B cell (primary cell): ENCODE measurements at regions not wholly inside any gene's neighbourhood (a gene's known extent, or its start where the extent isn't known, plus 50 kb on each side); places are given as distances from the start of the nearest gene placed in this dataset.

Experiments used
- ATAC-seq: fragments of 200-7000 bp; cut with Tn5 transposase; one replicate; pipeline ENCODE4 v1.10.0; 2021; ENCODE audit warnings: low read depth, mild to moderate bottlenecking, moderate number of reproducible peaks, moderate library complexity
- CTCF ChIA-PET: fragments of 350-600 bp; sonication (Branson Sonifier 250); formaldehyde crosslinking; loops from one replicate; lab custom pipeline; 2021; ENCODE audit warnings: antibody characterized with exemption, inconsistent platforms; lab: Charles Lee
- POLR2A ChIA-PET: fragments of 350-600 bp; sonication (Branson Sonifier 250); formaldehyde crosslinking; loops from one replicate; lab custom pipeline; 2021; ENCODE audit warnings: antibody characterized with exemption; lab: Charles Lee
- DNase-seq: peaks from one replicate; pipeline ENCODE4 v3.0.0; 2013
- H2AFZ ChIP-seq: 2 replicates; pipeline ENCODE4 v1.6.1; 2012; ENCODE audit warnings: mild to moderate bottlenecking, low read depth, low read length; ENCODE audit not compliant: insufficient read depth, poor library complexity, severe bottlenecking
- H3K27ac ChIP-seq, 2 donors: 1 replicate in 1 of 2; 2 replicates in 1 of 2; pipeline ENCODE4 v1.5.1; 2012 to 2013; ENCODE audit warnings: low read length in 2 of 2, mild to moderate bottlenecking in 2 of 2, moderate library complexity in 1 of 2
- H3K27me3 ChIP-seq, 4 experiments: fragments of 200-600 bp in 1 of 4; sonication (generic) in 1 of 4; replicated peaks in 1 of 4; 1 replicate in 2 of 4; 2 replicates in 2 of 4; pipeline versions ENCODE4 v1.6.1 to v1.7.0; 2013 to 2016; ENCODE audit warnings: low read length in 3 of 4, mild to moderate bottlenecking in 2 of 4, mixed read lengths in 1 of 4, moderate library complexity in 1 of 4; ENCODE audit not compliant: insufficient read depth in 4 of 4, control insufficient read depth in 3 of 4; ENCODE audit errors: control extremely low read depth in 1 of 4
- H3K36me3 ChIP-seq, 2 experiments: replicated peaks in 1 of 2; 1 replicate in 1 of 2; 2 replicates in 1 of 2; pipeline versions ENCODE4 v1.6.1 to v1.7.1; 2013; ENCODE audit warnings: low read length in 1 of 2; ENCODE audit not compliant: insufficient read depth in 2 of 2, control insufficient read depth in 1 of 2; ENCODE audit errors: control extremely low read depth in 1 of 2, extremely low read depth in 1 of 2
- H3K4me1 ChIP-seq, 2 donors: fragments of 200-600 bp in 1 of 2; sonication (generic) in 1 of 2; 1 replicate in 1 of 2; 2 replicates in 1 of 2; pipeline versions ENCODE4 v1.5.1 to v1.6.1; 2013 to 2017; ENCODE audit warnings: low read length in 2 of 2; ENCODE audit not compliant: control insufficient read depth in 2 of 2, insufficient read depth in 2 of 2
- H3K4me2 ChIP-seq: replicated peaks from 2 replicates; pipeline ENCODE3; 2012; ENCODE audit warnings: mild to moderate bottlenecking, low read depth, low read length; ENCODE audit not compliant: poor library complexity, severe bottlenecking
- H3K4me3 ChIP-seq, 5 experiments: fragments of 200-600 bp in 1 of 5; sonication (generic) in 1 of 5; 1 replicate in 3 of 5; 2 replicates in 2 of 5; pipeline versions ENCODE4 v1.5.1 to v1.7.0; 2011 to 2016; ENCODE audit warnings: low read length in 4 of 5, mild to moderate bottlenecking in 4 of 5, low read depth in 2 of 5, control low read depth in 1 of 5, moderate library complexity in 1 of 5; ENCODE audit not compliant: insufficient read depth in 1 of 5; ENCODE audit errors: control extremely low read depth in 1 of 5, extremely low read depth in 1 of 5
- H3K79me2 ChIP-seq: fragments of 200-600 bp; sonication (generic); one replicate; pipeline ENCODE4 v1.6.0; 2016; ENCODE audit warnings: low read length; ENCODE audit not compliant: control insufficient read depth, insufficient read depth
- H3K9ac ChIP-seq: fragments of 200-600 bp; sonication (generic); 2 replicates; pipeline ENCODE4 v1.6.1; 2017; ENCODE audit warnings: mild to moderate bottlenecking, low read length, moderate library complexity
- H3K9me3 ChIP-seq, 3 donors: one replicate each; pipeline versions ENCODE4 v1.6.1 to v1.7.1; 2013; ENCODE audit warnings: low read length in 2 of 3; ENCODE audit not compliant: control insufficient read depth in 2 of 3, insufficient read depth in 1 of 3; ENCODE audit errors: control extremely low read depth in 1 of 3
- H4K20me1 ChIP-seq: 2 replicates; pipeline ENCODE4 v1.6.0; 2012; ENCODE audit warnings: mild to moderate bottlenecking, low read length; ENCODE audit not compliant: insufficient read depth, control insufficient read depth, poor library complexity, severe bottlenecking
- H3K27ac Mint-ChIP-seq: one replicate; pipeline ENCODE4 v1.8.0; 2021; ENCODE audit warnings: mixed read lengths
- H3K27me3 Mint-ChIP-seq: one replicate; pipeline ENCODE4 v1.8.0; 2021; ENCODE audit warnings: mixed read lengths
- H3K4me1 Mint-ChIP-seq: one replicate; pipeline ENCODE4 v1.8.0; 2021; ENCODE audit warnings: mixed read lengths
- H3K4me3 Mint-ChIP-seq: one replicate; pipeline ENCODE4 v1.8.0; 2021; ENCODE audit warnings: mixed read lengths
- H3K9me3 Mint-ChIP-seq: one replicate; pipeline ENCODE4 v1.8.0; 2022; ENCODE audit warnings: mixed read lengths; ENCODE audit not compliant: insufficient read depth
- EZH2 ChIP-seq: IDR thresholded peaks from 2 replicates; pipeline ENCODE4 v1.6.1; 2012; ENCODE audit warnings: borderline replicate concordance, low read depth, mild to moderate bottlenecking, moderate library complexity, low read length; ENCODE audit not compliant: insufficient read depth, poor library complexity, severe bottlenecking
- WGBS: methylation state at CpG from one replicate; pipeline ENCODE4 v1.1.5; 2013; ENCODE audit warnings: missing lambda C conversion rate; ENCODE audit not compliant: insufficient coverage; 5-methylcytosine and 5-hydroxymethylcytosine counted together
- intact Hi-C: fragments of 100-400 bp; cut with micrococcal nuclease; formaldehyde crosslinking; loops from one replicate; pipeline ENCODE4 v1.10.0; 2022
- TF ChIP-seq, protein P1 (sequence below): fragments of 200-600 bp; IDR thresholded peaks from one replicate; pipeline ENCODE4 v1.8.0; 2022; ENCODE audit warnings: antibody characterized with exemption, mild to moderate bottlenecking

DNA sequence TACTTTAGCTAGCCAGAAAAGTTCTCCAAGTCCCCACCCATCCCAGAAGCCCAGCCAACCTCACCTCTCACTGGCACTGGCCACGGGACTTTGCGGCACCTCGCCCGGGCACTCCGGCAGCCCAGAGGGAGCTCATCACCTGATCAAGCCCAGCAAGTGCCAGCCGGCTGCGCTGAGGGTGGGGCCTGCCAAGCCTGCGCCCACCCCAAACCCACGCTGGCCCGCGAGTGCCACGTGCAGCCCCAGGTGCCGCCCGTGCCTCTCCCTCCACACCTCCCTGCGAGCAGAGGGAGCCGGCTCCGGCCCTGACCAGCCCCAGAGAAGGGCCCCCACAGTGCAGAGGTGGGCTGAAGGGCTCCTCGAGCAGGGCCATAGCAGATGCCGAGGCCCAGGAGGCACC lies 585.0 kb upstream of the HS6ST1 start:
- CTCF ChIA-PET = no interaction called here
- Histone ChIP-seq H3K36me3 (no peaks in the 10 kb centered on the region), H2AFZ (no peak overlapping the region), H3K27me3 (peaks cover 0 to 3% (median 0%) of the 10 kb centered on the region in 4 experiments), H4K20me1 (no peaks in the 10 kb centered on the region), H3K4me3 (no peak overlapping the region), H3K4me1 (no peaks in the 10 kb centered on the region), H3K9me3 (peaks cover 0 to 8% (median 0%) of the 10 kb centered on the region in 3 donors), H3K4me2 (no peak overlapping the region), H3K27ac (no peak overlapping the region), H3K79me2 (no peaks in the 10 kb centered on the region), H3K9ac (no peak overlapping the region)
- H3K27ac Mint-ChIP-seq = no peak overlapping the region
- WGBS = 91% methylated on average over 18 of the region's 19 CpGs
- no peaks in the 10 kb centered on the region for H3K27me3 Mint-ChIP-seq
- H3K4me1 Mint-ChIP-seq = peaks cover 5% of the 10 kb centered on the region
- intact Hi-C loops = no loop called here
- no peak for ATAC-seq
- DNase-seq = no peak
- no peaks in the 10 kb centered on the region for H3K9me3 Mint-ChIP-seq
- no peak for TF ChIP-seq EZH2
- TF ChIP-seq, protein P1, sequence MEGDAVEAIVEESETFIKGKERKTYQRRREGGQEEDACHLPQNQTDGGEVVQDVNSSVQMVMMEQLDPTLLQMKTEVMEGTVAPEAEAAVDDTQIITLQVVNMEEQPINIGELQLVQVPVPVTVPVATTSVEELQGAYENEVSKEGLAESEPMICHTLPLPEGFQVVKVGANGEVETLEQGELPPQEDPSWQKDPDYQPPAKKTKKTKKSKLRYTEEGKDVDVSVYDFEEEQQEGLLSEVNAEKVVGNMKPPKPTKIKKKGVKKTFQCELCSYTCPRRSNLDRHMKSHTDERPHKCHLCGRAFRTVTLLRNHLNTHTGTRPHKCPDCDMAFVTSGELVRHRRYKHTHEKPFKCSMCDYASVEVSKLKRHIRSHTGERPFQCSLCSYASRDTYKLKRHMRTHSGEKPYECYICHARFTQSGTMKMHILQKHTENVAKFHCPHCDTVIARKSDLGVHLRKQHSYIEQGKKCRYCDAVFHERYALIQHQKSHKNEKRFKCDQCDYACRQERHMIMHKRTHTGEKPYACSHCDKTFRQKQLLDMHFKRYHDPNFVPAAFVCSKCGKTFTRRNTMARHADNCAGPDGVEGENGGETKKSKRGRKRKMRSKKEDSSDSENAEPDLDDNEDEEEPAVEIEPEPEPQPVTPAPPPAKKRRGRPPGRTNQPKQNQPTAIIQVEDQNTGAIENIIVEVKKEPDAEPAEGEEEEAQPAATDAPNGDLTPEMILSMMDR = no peak
- no peak overlapping the region for H3K4me3 Mint-ChIP-seq
- POLR2A ChIA-PET = no interaction called here

- Histone ChIP-seq H3K9me3 (peaks cover 0 to 1% (median under 1%) of the 10 kb centered on the region in 3 donors), H4K20me1 (no peaks in the 10 kb centered on the region), H3K9ac (no peak overlapping the region), H3K27me3 (no peaks in the 10 kb centered on the region), H3K4me3 (no peak overlapping the region), H2AFZ (no peak overlapping the region), H3K4me1 (no peaks in the 10 kb centered on the region), H3K36me3 (no peaks in the 10 kb centered on the region), H3K79me2 (no peaks in the 10 kb centered on the region), H3K4me2 (no peak overlapping the region), H3K27ac (no peak overlapping the region)
- no peak for ATAC-seq
- TF ChIP-seq, protein P1 = no peak
- TF ChIP-seq EZH2 = no peak
- whole genome bisulfite sequencing = no CpG with 5 or more reads among the region's 1 CpG
- no peaks in the 10 kb centered on the region for H3K9me3 Mint-ChIP-seq
- intact Hi-C loops = no loop called here
- ChIA-PET POLR2A (no interaction called here), CTCF (no interaction called here)
- H3K4me3 Mint-ChIP-seq = no peak overlapping the region
- no peaks in the 10 kb centered on the region for H3K4me1 Mint-ChIP-seq
- DNase-seq = no peak
- no peak overlapping the region for H3K27ac Mint-ChIP-seq
- no peaks in the 10 kb centered on the region for H3K27me3 Mint-ChIP-seq
These were observed 592.6 kb upstream of the HS6ST1 start for GRCh38 chr2:128911276-128911675.
